ENCODE measurements at regions not wholly inside any gene's neighbourhood (a gene's known extent, or its start where the extent isn't known, plus 50 kb on each side); places are given as distances from the start of the nearest gene placed in this dataset.
"Not testable (repeated sequence)": the region's sequence is repeated elsewhere in the genome, so short reads cannot be mapped to it uniquely, and the experiment has no call there.

GRCh38 chr13:76708138-76708688 lies 178.0 kb downstream of the KCTD12 start:
- no peak for DNase-seq

- no peak for DNase-seq
Observed at GRCh38 chr13:76707360-76707759, 178.8 kb downstream of the KCTD12 start.

GRCh38 chr13:76703621-76704288 lies 182.4 kb downstream of the KCTD12 start:
- DNase-seq: no peak

- DNase-seq: no peak
Observed at GRCh38 chr13:76703216-76703615, 183.0 kb downstream of the KCTD12 start.

GRCh38 chr13:76697288-76697687 lies 188.9 kb downstream of the KCTD12 start:
- DNase-seq: no peak

GRCh38 chr13:76696370-76696769 lies 189.8 kb downstream of the KCTD12 start:
- no peak for DNase-seq

GRCh38 chr13:76693086-76693485 lies 193.1 kb downstream of the KCTD12 start:
- DNase-seq: no peak

- DNase-seq: no peak
Observed at GRCh38 chr13:76692346-76692745, 193.9 kb downstream of the KCTD12 start.

GRCh38 chr13:76690611-76691010 lies 195.6 kb downstream of the KCTD12 start:
- no peak for DNase-seq

- DNase-seq: no peak
Observed at GRCh38 chr13:76687467-76687866, 198.7 kb downstream of the KCTD12 start.

GRCh38 chr13:76685938-76686337 lies 200.3 kb downstream of the KCTD12 start:
- no peak for DNase-seq

GRCh38 chr13:76684336-76684735 lies 201.9 kb downstream of the KCTD12 start:
- no peak for DNase-seq

GRCh38 chr13:76683854-76684253 lies 202.4 kb downstream of the KCTD12 start:
- no peak for DNase-seq

- DNase-seq: no peak
Observed at GRCh38 chr13:76683168-76683567, 203.0 kb downstream of the KCTD12 start.

- no peak for DNase-seq
Observed at GRCh38 chr13:76680112-76680511, 206.1 kb downstream of the KCTD12 start.

- no peak for DNase-seq
Observed at GRCh38 chr13:76677043-76677442, 209.2 kb downstream of the KCTD12 start.

GRCh38 chr13:76672420-76672819 lies 213.8 kb downstream of the KCTD12 start:
- DNase-seq: no peak

- no peak for DNase-seq
Observed at GRCh38 chr13:76668716-76669115, 217.5 kb downstream of the KCTD12 start.

- DNase-seq: no peak
Observed at GRCh38 chr13:76668141-76668540, 218.1 kb downstream of the KCTD12 start.

GRCh38 chr13:76667551-76667950 lies 218.7 kb downstream of the KCTD12 start:
- peak; percentile 24 for DNase-seq

GRCh38 chr13:76663592-76664335 lies 222.4 kb downstream of the KCTD12 start:
- DNase-seq: no peak

GRCh38 chr13:76659074-76659473 lies 227.1 kb downstream of the KCTD12 start:
- not testable (repeated sequence) for DNase-seq

- DNase-seq: no peak
Observed at GRCh38 chr13:76656500-76656899, 229.7 kb downstream of the KCTD12 start.

- no peak for DNase-seq
Observed at GRCh38 chr13:76656056-76656455, 230.1 kb downstream of the KCTD12 start.
